ENCODE measurements at regions not wholly inside any gene's neighbourhood (a gene's known extent, or its start where the extent isn't known, plus 50 kb on each side); places are given as distances from the start of the nearest gene placed in this dataset.

DNA sequence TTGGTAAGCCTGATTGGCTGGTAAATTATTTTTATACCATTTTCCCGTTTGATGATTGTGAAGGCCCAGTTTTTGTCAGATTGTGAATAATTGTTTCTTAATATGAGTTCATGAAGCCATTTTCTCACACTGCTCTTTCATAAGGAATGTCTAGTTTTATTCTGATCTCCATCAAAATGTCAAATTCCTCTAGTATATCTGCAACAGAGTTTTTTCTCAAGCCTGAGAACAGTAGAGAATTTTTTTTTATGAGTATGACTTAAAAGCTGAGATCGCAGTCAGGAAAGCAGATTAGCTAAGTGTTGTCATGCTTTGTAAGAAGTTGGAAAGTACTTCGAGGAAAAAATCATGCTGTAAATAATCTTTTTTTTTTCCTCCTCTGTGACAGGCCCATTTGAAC is 484.9 kb upstream of the ATP2B1 start:
- no peak for DNase-seq

DNA sequence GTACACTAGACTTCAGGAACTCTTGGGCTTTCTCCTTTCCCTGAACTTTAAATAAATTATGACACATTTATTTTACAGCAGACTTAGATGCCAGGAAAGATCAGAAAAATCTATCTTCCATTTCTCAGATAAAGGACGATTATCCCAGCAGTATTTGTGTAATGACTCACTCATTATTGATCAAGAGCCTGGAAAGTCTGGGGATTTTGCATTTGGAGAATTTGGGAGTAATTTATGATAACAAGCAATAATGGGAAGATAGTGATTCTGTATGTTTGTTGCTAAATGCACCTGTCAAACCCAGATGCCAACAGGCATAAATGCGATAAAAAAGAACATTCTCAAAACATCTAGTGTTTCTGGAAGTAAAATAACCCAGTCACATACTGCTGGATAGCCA is 480.2 kb upstream of the ATP2B1 start:
- no peak for DNase-seq

DNA sequence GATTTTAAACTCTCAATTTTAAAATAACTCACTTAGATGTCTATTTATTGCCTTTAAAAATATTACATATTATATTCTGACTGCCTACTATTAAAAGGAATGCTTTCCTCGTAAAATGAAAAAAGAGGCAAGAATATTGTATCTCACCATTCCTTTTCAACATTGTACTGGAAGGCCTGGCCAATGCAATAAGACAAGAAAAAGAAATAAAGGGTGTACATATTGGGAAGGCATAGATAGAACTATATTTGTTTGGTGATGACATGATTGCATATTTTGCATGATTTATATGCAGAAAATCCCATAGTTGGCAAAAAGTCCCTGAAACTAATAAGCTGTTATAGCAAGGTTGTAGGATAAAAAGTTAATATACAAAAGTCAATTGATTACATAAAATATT is 474.6 kb upstream of the ATP2B1 start:
- no peak for DNase-seq

DNA sequence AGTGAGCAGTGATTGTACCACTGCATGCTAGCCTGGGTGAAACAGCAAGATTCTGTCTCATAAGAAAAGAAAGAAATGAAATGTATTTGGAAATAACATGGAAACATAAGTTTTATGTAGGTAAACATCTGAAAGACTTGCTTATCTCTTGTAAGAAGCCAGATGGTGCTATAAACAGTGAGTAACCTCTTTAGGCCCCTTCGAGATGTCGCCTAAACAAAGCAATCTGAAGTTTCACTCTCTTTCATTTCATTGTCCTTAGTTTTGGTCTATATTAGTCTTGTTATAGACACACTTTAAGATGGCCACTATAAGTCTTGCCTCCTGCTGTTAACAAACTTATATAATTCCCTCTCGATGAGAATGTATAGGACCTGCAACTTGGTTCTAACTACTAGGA is 472.6 kb upstream of the ATP2B1 start:
- DNase-seq, result no peak

DNA sequence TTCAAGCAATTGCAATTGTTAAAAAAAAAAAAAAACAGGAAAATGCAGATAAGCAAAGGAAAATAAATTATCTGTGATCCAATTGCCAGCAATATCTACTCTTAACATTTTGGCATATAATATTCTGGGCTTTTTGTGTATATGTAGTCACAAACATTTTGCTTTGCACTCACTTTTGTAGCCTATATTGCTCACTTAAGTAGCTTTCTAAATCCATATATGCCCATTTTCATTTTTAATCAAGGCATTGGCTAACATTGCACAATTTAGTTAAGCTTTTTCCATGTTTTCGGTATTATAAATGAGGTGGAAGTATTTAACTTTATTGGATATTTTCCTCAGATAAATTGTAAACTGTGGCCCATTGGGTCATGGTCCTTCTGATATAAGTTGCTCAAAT is 466.3 kb upstream of the ATP2B1 start:
- no peak for DNase-seq

DNA sequence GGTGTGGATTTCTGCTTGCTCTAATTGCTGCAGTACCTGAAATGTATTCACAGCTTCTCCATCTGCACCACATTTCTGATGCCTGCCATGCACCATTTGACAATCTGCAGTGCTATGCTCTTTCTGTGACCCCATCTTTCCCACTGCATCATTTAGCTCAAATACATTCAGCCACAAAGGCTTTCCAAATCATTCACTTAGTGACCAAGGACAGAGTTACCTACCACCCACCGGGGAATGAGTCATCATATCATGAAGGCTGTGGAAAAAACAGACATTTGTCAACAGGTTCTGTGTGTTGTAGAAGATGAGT is 465.5 kb upstream of the ATP2B1 start:
- DNase-seq, result no peak

DNA sequence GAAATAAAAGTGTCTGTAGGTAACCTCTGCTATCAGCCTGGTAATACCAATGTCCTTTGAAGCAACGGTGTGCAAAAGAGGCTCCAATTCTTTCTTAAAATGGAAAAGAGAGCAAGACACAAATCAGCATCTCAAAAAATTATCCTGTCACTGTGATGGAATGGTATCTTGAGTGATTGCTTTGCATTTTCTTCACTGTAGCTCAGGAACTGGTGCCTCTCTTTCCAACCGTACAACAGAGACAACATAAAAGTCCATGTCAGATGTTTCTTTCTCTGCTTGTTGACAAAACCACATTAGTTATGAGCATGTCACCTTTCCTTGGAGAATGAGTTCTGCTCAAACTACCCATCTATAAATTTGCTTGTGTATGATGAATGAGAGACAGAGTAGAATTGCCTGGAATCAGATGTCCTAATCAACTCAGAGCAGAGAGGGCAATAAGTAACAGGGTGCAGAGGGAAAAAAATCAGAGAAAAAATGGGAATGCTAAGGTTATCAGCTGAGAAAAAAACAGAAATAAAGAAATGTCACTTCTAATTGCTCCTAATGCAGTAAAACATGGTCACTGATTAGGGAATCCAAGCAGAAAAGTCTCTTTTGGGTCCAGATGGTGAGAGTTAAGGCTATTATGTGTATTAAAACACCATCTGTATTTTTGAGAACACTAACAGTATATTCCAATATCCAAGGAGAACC is 465.0 kb upstream of the ATP2B1 start:
- no peak for DNase-seq

DNA sequence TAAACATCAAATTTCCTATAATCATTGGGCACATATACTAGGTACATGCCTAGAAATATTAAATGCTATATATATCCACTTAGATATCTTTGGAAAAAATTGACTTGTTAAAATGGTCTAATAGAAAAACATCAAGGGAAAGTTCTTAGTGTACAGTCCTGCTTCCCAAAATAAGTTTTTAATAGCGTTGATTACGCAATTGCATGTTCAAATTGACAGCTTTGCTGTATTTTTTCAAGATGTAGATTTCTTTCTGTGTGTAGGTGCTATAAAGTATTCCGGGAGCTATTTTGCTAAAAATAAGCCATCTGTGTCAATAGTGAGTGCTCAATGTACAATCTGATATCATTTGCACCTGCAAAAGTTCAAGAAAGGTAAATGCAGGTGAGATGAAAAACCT is 463.9 kb upstream of the ATP2B1 start:
- no peak for DNase-seq

DNA sequence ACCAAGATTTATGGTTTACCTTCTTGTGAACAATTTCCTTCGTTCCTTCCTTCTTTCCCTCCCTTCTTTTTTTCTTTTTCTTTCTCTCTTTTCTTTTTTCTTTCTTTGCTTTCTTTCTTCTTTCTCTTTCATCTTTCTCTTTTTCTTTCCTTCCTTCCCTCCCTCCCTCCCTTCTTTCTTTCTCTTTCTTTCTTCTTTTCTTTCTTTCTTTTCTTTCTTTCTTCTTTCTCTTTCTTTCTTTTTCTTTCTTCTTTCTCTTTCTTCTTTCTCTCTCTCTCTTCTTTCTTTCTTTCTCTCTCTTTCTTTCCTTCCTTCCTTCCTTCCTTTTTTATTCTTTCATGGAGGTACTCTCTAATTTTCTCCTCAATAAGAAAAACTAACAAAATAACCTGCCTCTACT is 462.1 kb upstream of the ATP2B1 start:
- no peak for DNase-seq

DNA sequence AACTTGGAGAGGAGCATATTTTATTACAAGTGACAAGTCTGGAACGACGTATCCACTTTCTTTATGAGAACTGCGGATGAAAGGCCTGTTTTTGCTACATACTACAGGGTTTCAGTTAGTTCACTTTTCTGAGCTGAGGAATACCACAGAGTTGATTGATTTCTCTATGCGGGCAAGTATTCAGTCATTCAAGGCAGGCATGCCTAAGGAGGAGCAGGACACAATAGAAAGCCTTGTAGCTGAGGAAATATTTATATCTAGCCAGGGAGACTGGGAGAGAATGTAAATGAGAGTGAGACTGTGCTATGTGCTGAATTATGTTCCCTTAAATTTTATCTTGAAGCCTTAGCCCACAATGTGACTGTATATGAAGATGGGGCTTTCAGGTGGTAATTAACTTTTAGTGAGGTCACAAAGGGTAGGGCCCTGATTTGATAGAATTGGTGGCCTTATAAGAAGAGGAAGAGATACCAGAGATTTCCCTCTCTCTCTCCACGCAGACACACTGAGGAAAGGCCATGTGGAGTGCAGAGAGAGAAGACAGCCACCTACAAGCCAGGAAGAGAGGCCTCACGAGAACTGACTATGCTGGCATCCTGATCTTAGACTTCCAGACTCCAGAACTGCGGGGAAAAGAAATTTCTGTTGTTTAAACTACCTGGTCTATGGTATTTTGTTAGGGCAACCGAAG is 459.0 kb upstream of the ATP2B1 start:
- no peak for DNase-seq

DNA sequence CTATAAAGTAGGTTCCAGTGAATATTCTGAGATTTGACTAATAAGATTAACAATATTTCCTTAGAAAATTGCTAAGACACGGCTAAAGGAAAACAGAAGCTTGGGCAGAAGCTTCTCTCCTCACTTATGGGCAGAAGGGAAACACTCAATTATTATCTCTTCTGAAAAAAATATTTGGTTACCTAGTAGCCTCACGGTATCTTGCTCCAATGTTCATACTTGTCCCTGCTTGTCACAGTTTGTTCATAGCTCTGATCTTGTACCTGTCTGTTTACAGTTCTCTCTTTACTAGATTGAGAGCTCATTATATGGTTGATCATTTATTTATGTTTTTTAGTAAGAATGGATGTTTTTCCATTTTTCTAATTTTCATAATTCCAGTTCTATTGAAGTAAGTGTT is 458.0 kb upstream of the ATP2B1 start:
- no peak for DNase-seq

DNA sequence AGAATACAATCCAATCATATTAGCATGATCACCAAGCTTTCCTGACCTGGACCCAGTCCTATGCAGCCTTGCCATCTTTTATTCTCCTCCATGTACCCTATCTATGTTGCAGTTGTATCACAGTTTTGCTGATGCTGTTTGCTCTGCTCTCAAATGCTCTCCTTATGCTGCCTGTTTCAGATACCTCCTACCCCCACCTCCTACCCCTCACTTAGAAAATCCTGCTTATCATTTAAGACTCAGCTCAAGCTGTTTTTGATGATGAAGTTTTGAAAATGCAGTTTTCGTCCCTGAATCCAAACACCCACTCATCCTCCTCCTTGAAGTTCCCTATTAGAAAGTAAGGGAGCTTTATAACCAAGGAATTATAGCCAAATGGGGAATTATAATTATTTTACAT is 457.4 kb upstream of the ATP2B1 start:
- DNase-seq, result no peak

DNA sequence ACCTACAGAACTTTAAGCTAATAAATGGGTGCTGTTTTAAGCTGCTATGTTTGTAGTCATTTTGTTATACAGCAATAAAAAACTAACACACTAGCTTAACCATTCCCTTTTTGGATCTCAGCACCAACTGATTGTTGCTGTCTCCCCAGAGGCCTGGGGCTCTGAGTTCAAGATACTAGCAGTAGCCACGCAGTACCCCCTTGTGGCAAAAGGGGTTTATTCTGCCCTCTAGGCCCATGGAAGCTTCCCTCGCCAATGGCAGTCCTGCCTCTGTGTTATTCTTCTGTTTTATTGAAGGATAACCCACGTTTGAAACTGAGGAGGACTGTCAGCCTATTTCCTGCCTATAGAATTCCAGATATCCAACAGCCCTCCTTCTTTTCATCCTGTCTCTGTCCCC is 455.3 kb upstream of the ATP2B1 start:
- no peak for DNase-seq

DNA sequence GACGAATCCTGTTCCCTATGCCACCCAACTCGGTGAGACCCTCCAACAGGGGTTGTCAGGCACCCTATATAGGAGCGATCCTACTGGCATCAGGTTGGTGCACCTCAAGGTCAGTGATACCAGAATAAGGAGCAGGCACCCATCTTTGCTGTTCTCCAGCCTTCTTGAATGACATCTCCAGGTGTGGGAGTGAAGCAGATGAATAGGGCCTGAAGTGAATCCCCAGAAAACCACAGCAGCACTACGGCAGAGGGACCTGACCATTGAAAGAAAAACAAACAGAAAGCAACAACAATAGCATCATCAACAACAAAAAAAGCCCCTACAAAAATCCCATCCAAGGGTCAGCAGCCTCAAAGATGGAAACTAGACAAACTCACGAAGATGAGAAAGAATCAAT is 445.2 kb upstream of the ATP2B1 start:
- no peak for DNase-seq

DNA sequence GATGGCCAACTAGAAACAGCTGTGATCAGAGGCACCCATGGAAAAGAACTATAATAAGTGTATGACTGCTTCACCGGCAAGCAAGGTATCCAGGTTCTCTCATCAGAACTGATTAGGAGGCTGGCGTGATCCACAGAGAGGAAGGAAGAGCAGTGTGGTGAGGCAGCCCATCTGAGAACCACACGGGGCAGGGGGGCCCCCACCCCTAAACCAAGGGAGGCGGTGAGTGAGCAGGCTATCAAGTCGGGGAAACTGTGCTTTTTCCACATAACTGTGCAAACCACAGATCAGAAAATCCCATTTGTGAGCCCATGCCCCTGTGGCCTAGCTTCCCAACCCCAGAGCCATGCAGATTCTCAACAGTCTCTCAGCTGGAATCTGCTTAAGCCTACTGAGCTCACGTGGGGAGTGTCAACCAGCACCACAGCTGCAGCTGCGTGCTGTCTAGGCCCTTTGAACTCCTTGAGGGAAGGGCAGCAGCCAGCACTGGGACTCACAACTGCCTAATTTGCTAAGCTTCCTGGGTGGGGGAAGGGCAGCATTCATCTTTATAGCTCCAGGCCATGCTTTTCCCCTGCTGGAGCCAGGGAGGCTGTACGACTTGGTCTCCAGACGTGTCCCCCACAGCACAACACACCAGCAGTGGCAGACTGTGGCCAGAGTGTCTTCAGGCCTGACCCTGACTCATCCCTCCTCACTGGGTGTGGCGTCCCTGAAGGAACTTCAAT is 444.4 kb upstream of the ATP2B1 start:
- no peak for DNase-seq

DNA sequence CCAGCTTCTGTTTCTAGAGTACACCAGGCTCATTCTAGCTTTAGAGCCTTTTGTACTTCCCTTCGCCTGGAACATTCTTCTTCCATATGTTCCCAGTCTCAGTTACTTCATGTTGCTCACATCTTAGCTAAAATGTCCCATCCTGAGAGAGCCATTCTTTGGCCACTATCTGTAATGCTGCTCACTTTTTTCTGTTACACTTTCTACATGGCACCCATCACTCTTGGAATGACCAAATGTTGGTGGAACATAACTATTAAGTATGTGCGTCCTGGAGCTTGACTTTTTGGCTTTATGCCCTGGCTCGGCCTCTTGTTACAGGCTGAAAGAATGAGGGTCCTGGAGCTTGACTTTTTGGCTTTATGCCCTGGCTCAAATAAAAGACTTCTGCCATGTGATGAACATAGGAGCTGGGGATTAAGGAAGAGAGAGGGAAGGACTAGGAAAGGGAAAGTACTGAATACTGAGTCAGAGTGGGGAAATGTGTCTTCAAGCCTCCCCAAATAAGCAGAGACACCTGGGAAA is 442.9 kb upstream of the ATP2B1 start:
- no peak for DNase-seq

DNA sequence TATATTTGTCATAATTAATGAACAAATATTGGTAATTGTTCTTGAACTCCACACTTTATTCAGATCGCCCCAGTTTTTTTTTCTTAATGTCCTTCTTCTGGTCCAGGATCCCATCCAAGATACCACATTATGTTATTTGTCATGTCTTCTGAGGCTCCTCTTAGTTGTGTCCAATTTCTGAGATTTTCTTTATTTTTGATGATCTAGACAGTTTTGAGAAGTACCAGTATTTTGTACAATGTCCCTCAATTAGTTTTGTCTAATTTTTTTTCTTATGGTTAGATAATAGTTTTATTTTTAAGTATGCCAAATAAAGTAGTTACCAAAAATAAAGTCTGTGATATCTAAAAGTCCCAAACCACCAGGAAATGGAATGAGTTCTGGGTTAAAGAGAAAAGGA is 440.8 kb upstream of the ATP2B1 start:
- no peak for DNase-seq

DNA sequence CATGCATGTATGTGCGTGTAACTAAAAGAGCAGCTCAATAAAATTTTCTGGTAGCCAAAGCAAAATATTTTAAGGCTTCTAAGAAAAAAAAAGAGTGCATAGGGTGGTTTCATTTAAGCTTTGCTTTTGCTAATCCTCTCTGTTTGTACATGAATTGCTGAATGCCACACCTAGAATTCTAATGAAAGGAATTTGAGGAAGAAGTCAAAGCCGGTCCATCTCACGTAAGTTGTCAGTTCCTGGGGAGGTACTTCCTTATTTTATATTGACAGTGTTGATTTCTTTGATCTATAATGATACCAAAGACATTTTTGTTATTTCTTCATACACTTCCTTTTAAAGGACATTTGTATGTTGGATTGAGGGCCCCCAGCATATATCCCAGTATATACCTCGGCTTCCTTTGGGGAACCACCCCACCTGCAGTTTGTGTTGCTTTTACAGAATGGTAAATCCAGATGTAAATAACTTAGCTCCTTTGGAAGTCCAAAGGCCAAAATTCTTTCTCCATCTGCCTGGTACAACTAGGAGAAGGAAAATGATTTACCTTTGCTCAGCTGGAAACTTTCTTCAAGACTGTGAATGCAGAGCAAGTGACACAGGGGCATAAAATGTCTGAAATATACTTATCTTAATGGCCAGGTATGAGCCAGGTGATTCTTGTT is 420.9 kb upstream of the ATP2B1 start:
- DNase-seq, result no peak

DNA sequence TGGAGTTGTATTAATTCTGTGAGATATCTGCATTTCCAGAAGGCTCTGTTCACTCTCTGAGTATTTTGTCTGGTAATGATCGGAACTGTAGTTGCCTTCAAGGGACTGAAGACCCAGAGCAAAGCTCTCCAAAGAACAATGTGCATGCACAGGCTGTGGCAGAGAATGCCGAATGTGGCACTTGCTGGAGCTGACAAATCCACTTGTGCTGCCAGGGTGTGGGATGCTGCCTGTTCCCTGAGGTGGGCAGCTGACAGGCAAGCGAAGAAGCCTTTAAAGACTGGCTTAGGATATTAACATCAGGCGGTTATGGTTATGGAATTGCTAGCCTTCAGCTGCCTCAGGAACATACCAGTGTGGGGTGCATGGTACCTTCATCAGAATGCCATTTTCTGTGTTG is 419.9 kb upstream of the ATP2B1 start:
- DNase-seq, result no peak

DNA sequence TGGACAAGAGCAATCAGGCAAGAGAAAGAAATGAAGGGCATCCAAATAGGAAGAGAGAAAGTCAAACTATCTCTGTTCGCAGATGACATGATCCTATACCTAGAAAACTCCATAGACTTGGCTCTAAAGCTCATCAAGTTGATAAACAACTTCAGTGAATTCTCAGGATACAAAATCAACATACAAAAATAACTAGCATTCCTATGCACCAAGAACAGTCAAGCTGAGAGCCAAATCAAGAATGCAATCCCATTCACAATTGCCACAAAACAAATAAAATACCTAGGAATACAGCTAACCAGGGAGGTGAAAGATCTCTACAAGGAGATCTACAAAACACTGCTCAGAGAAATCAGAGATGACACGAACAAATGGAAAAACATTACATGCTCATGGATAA is 417.5 kb upstream of the ATP2B1 start:
- DNase-seq, result no peak

DNA sequence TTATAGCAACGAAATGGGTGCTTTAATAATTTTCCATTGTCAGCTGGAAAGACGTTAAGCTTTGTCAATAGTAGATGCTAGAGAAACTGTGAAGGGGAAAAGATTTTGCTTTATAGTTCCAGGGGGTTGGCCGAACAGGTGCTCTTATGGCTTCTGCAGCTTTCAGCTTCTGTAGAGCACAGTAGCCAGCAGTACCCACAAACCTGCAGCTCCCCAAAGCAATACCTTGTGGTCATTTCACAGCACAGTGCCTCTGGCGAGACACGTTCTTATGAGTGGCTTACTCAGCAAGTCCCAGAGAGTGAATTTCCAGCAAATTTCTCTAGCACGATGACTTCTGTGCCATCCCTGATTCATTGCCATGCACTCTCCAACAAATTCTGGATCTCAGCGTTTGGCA is 416.3 kb upstream of the ATP2B1 start:
- DNase-seq, result no peak

DNA sequence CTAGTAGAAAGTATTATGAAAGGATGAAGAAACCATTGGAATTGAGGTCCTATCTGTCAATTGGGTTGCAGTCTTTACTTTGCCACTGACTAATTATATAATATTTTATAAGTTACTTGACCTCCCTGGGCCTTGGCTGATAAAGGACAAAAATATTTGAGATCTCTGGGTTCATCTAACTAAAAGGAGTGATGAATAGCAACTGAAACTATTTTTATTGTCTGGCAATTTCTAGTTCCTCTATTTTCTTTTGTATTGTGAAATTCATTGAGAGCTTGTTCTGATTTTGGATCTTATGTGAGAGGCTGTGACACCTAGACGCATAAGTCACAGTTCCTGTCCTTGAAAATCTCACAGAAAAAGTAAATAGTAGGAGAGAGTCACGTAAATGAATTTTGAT is 415.7 kb upstream of the ATP2B1 start:
- no peak for DNase-seq

DNA sequence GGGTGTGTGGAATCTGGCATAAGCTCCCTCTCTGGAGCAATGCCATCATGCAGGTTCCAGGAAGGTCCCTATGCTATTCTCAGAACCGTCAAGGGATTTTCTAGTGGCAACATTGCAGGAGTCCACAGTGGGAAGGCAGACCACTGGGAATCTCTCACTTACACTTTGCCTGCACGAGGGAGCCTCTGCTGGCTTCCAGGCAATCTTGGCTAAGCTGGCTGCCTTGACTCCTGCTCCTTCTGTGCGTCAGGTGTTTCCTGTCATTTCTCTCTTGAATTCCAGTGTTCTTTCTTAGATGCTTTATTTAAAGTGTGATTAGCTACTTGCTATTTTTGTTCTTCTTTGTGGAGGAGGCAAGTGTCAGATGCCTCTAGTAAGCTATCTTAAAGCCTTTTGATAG is 414.0 kb upstream of the ATP2B1 start:
- DNase-seq, result no peak

DNA sequence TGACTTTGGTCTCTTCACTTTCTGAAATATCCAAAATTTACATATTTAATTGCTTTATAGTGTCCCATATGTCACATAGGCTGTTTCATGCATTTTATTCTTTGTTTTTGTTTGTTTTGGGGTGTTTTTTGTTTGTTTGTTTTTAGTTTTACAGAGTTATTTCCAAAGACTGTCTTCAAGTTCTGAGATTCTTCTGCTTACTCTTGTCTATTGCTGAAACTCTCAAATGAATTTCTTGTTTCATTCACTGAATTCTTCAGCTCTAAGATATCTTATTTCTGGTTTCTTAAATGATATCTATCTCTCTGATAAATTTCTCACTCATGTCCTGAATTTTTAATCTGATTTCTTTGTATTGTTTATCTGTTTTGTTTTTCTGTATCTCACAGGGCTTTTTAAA is 412.0 kb upstream of the ATP2B1 start:
- no peak for DNase-seq
